CD4-positive, CD25-positive, alpha-beta regulatory T cell (primary cell): ENCODE measurements at regions not wholly inside any gene's neighbourhood (a gene's known extent, or its start where the extent isn't known, plus 50 kb on each side); places are given as distances from the start of the nearest gene placed in this dataset.

Experiments used
- ATAC-seq, 2 donors: fragments of 150-1000 bp; cut with Tn5 transposase; one replicate each; pipeline ENCODE4 v1.10.0; 2021; ENCODE audit warnings: low read depth in 2 of 2, moderate number of reproducible peaks in 2 of 2, moderate library complexity in 1 of 2
- DNase-seq, 3 donors: peaks; one replicate each; pipeline versions ENCODE4 v3.0.0 to v3.0.0-alpha.2; 2012 to 2022; ENCODE audit warnings: mixed read lengths in 1 of 3
- H3K27ac ChIP-seq: one replicate; pipeline ENCODE4 v1.7.0; 2013; ENCODE audit warnings: mild to moderate bottlenecking, low read length; ENCODE audit not compliant: insufficient read depth, poor library complexity, severe bottlenecking
- H3K27me3 ChIP-seq: one replicate; pipeline ENCODE4 v1.7.0; 2013; ENCODE audit warnings: low read length; ENCODE audit not compliant: control insufficient read depth, insufficient read depth
- H3K36me3 ChIP-seq: one replicate; pipeline ENCODE4 v1.7.0; 2013; ENCODE audit warnings: mild to moderate bottlenecking, low read length, moderate library complexity; ENCODE audit not compliant: control insufficient read depth, insufficient read depth
- H3K4me1 ChIP-seq: 2 replicates; pipeline ENCODE4 v1.7.0; 2013; ENCODE audit warnings: mild to moderate bottlenecking, low read length; ENCODE audit not compliant: insufficient read depth, control insufficient read depth, poor library complexity, severe bottlenecking
- H3K4me3 ChIP-seq: one replicate; pipeline ENCODE4 v1.7.0; 2013; ENCODE audit warnings: low read depth, mild to moderate bottlenecking, low read length, moderate library complexity
- H3K9me3 ChIP-seq, 2 experiments: 1 replicate in 1 of 2; 2 replicates in 1 of 2; pipeline ENCODE4 v1.7.0; 2013; ENCODE audit warnings: low read length in 2 of 2, mild to moderate bottlenecking in 1 of 2, moderate library complexity in 1 of 2; ENCODE audit not compliant: control insufficient read depth in 2 of 2
- H3K27ac Mint-ChIP-seq, 3 donors: one replicate each; pipeline ENCODE4 v1.8.0; 2020 to 2022; ENCODE audit warnings: mild to moderate bottlenecking in 3 of 3, mixed read lengths in 3 of 3, moderate library complexity in 2 of 3
- H3K27me3 Mint-ChIP-seq: one replicate; pipeline ENCODE4 v1.8.0; 2022; ENCODE audit warnings: mild to moderate bottlenecking, mixed read lengths
- H3K36me3 Mint-ChIP-seq: one replicate; pipeline ENCODE4 v1.8.0; 2020; ENCODE audit warnings: mixed read lengths
- H3K4me1 Mint-ChIP-seq, 4 donors: one replicate each; pipeline ENCODE4 v1.8.0; 2020 to 2022; ENCODE audit warnings: mixed read lengths in 4 of 4, mild to moderate bottlenecking in 1 of 4
- H3K4me3 Mint-ChIP-seq, 4 donors: one replicate each; pipeline ENCODE4 v1.8.0; 2020 to 2022; ENCODE audit warnings: mild to moderate bottlenecking in 4 of 4, mixed read lengths in 4 of 4, moderate library complexity in 3 of 4
- H3K9me3 Mint-ChIP-seq, 7 donors: one replicate each; pipeline ENCODE4 v1.8.0; 2020 to 2022; ENCODE audit warnings: mixed read lengths in 7 of 7, mild to moderate bottlenecking in 3 of 7, moderate library complexity in 2 of 7

DNA sequence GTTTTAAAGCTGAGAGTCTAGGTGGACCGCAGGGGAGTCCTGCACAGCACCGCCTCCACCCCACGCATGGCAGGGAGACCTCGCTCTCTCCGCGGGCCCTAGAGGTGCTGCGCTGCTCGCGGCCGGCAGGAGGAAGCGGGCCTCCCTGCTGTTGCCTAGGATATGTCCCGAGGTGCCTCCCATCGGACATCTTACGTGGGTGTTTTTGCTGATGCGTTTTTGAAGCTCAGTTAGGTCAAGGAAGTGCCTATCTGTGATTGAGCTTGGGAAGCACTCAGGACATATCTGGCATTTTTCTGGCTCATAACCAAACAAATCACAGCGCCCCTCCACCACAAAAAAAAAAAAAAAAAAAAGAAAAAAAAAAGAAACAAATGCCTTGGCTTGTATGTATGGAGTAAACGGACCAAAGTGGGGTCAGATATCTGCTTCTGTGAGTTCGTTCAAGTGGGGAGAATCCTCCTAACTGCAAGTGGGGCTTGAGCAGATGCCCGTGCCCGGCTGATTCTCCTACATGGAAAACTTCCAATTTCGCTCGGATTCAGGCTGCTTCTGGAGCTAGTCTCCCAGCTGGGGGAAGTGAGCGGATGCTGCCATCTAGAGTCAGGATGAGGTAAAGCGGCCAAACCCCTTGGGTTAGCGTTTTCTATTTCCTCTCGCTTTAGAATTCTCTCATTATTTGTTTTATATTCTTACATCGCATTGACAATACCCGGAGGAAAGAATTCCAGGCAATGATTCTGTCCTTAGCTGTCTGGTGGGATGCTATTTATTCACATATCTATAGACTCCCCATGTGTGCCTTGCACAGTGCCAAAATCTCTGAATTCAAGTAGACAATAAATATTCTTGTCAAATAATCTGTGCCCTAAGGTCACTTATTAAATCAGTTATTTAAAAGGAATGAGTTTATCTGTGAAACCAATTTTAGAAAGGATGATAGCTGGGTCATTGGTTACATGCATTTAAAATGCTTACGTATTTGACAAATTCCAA lies 95.3 kb downstream of the CD8B2 start:
- peaks cover 0 to 17% (median 12%) of the 10 kb centered on the region in 4 donors for H3K4me1 Mint-ChIP-seq
- no peaks in the 10 kb centered on the region for H3K9me3 Mint-ChIP-seq
- no peak overlapping the region for H3K27ac Mint-ChIP-seq
- Histone ChIP-seq H3K4me1 (peaks cover 12% of the 10 kb centered on the region), H3K4me3 (peak overlapping the region; percentile 79), H3K9me3 (no peaks in the 10 kb centered on the region), H3K36me3 (no peaks in the 10 kb centered on the region), H3K27ac (no peak overlapping the region), H3K27me3 (peaks cover 16% of the 10 kb centered on the region)
- H3K4me3 Mint-ChIP-seq, result peak overlapping the region; percentile 51 to 92 (median 91)
- DNase-seq (peak; percentile 18 to 68 (median 59)), ATAC-seq (peak; percentile 62 to 69)
- peaks cover 60% of the 10 kb centered on the region for H3K27me3 Mint-ChIP-seq
- no peaks in the 10 kb centered on the region for H3K36me3 Mint-ChIP-seq

DNA sequence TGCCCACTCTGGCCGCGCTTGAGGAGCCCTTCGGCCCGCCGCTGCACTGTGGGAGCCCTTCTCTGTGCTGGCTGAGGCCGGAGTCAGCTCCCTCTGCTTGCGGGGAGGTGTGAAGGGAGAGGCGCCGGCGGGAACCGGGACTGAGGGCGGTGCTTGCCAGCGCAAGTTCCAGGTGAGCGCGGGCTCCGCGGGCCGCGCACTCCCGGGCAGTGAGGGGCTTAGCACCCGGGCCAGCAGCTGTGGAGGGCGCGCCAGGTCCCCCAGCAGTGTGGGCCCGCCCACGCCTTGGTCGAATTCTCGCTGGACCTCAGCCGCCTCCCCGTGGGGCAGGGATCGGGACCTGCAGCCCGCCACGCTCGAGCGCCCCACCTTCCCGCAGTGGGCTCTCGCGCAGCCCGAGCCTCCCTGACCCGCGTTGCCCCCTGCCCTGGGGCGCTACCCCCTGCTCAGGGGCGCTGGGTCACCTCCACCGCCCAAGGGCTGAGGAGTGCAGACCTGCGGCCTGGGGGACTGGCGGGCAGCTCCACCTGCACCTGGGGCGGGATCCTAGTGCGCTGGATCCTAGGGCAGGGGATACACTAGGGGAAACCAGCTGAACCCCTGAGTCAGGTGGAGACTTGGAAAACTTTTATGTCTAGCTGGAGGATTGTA lies 97.3 kb downstream of the CD8B2 start:
- DNase-seq (no peak), ATAC-seq (no peak)
- Histone ChIP-seq H3K9me3 (no peaks in the 10 kb centered on the region), H3K27ac (no peak overlapping the region), H3K36me3 (no peaks in the 10 kb centered on the region), H3K4me3 (no peak overlapping the region), H3K4me1 (peaks cover 12% of the 10 kb centered on the region), H3K27me3 (peaks cover 7% of the 10 kb centered on the region)
- Mint-ChIP-seq H3K4me1 (peaks cover 0 to 17% (median 12%) of the 10 kb centered on the region in 4 donors), H3K9me3 (no peaks in the 10 kb centered on the region), H3K27me3 (peaks cover 44% of the 10 kb centered on the region), H3K4me3 (no peak overlapping the region), H3K27ac (no peak overlapping the region), H3K36me3 (no peaks in the 10 kb centered on the region)

DNA sequence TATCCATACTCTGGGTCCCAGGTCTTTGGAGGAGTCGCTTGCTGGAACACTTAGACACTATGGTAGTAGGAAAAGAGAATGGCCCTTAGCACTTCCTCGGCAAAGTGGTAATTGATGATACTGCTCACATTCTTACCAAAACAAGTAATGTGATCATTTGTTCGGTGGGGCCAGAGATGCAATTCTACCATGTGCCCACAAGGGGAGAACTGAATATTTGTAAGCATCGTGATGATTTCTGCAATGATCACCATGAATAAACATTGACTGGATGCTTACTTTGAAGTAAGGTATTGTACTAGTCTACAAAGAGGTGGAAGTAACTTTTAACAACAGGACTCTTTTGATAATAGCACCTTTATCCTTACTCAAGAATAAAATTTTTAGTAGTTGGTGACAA lies 109.7 kb downstream of the CD8B2 start:
- H3K27me3 ChIP-seq, result peaks cover 15% of the 10 kb centered on the region
- H3K4me3 Mint-ChIP-seq, result no peak overlapping the region
- no peak overlapping the region for H3K27ac ChIP-seq
- peaks cover 9% of the 10 kb centered on the region for H3K27me3 Mint-ChIP-seq
- H3K4me1 ChIP-seq, result no peaks in the 10 kb centered on the region
- ATAC-seq (no peak), DNase-seq (peak in 1 of 3 donors; percentile 18)
- no peak overlapping the region for H3K4me3 ChIP-seq
- H3K36me3 ChIP-seq, result no peaks in the 10 kb centered on the region
- no peaks in the 10 kb centered on the region for H3K36me3 Mint-ChIP-seq
- no peak overlapping the region for H3K27ac Mint-ChIP-seq
- peaks cover 0 to 2% (median 0%) of the 10 kb centered on the region in 7 donors for H3K9me3 Mint-ChIP-seq
- no peaks in the 10 kb centered on the region for H3K9me3 ChIP-seq
- H3K4me1 Mint-ChIP-seq, result no peaks in the 10 kb centered on the region

DNA sequence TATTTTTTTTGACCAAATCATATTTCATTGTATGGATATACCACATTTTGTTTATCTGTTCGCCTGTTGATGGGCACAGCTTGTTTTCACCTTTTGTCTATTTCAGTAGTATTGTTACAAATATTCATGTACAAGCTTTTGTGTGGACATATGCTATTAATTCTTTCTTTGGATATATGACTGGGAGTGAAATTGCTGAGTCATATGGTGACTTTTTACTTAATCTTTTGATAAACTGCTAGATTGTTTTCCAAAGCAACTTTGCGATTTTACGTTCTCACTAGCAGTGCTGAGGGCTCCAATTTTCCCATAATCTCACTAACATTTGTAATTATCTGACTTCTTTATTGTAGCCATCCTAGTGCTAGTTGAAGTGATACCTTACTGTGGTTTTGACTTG lies 112.4 kb downstream of the CD8B2 start:
- Histone ChIP-seq H3K4me3 (no peak overlapping the region), H3K9me3 (no peaks in the 10 kb centered on the region), H3K27ac (no peak overlapping the region), H3K36me3 (no peaks in the 10 kb centered on the region), H3K27me3 (peaks cover 12% of the 10 kb centered on the region), H3K4me1 (no peaks in the 10 kb centered on the region)
- no peak overlapping the region for H3K4me3 Mint-ChIP-seq
- ATAC-seq (no peak), DNase-seq (no peak)
- H3K36me3 Mint-ChIP-seq, result no peaks in the 10 kb centered on the region
- H3K4me1 Mint-ChIP-seq, result no peaks in the 10 kb centered on the region
- H3K27me3 Mint-ChIP-seq, result peaks cover 9% of the 10 kb centered on the region
- no peak overlapping the region for H3K27ac Mint-ChIP-seq
- peaks cover 0 to 2% (median 0%) of the 10 kb centered on the region in 7 donors for H3K9me3 Mint-ChIP-seq

DNA sequence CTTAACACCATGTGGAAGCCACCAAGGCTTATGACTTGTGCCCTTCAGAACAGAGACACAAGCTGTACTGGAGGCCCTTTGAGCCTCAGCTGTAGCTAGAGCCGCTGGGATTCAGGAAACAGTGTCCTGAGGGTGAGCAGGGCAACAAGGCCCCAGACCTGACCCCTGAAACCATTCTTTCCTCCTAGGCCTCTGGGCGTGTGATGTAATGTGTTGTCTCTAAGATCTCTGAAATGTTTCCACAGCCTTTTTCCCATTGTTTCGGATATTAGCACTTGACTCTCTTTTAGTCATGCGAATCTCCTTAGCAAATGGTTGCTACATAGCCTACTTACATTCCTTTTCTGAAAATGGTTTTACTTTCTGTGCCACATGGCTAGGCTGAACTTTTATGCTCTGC lies 114.9 kb downstream of the CD8B2 start:
- peaks cover 12% of the 10 kb centered on the region for H3K27me3 ChIP-seq
- H3K36me3 ChIP-seq, result no peaks in the 10 kb centered on the region
- no peak for DNase-seq
- H3K27ac Mint-ChIP-seq, result no peak overlapping the region
- ATAC-seq, result no peak
- no peaks in the 10 kb centered on the region for H3K4me1 ChIP-seq
- no peaks in the 10 kb centered on the region for H3K9me3 ChIP-seq
- H3K4me3 Mint-ChIP-seq, result no peak overlapping the region
- H3K9me3 Mint-ChIP-seq, result peaks cover 0 to 3% (median 0%) of the 10 kb centered on the region in 7 donors
- no peak overlapping the region for H3K4me3 ChIP-seq
- peaks cover 8% of the 10 kb centered on the region for H3K27me3 Mint-ChIP-seq
- H3K36me3 Mint-ChIP-seq, result no peaks in the 10 kb centered on the region
- no peaks in the 10 kb centered on the region for H3K4me1 Mint-ChIP-seq
- no peak overlapping the region for H3K27ac ChIP-seq

DNA sequence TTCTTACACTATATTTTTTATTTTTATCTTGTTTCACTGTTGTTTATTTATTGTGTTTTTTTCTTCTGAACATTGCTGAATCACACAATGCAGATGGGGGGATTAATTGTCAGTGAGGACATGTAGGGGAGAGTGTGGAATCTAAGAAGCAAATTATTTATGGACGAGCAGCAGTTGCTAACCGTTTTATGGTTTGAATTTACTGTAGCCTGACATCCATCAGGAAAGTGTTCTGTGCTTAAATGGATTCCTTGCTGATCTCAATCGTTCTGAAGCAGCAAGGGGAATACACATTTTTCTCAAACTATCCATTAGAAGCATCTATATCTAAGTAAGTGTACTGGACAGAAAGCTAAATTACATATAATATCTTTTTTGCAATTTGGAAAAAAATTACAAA lies 119.5 kb downstream of the CD8B2 start:
- Histone ChIP-seq H3K27me3 (peaks cover 11% of the 10 kb centered on the region), H3K4me3 (no peak overlapping the region), H3K4me1 (no peaks in the 10 kb centered on the region), H3K36me3 (no peaks in the 10 kb centered on the region), H3K27ac (no peak overlapping the region), H3K9me3 (no peaks in the 10 kb centered on the region)
- H3K27me3 Mint-ChIP-seq, result peaks cover 20% of the 10 kb centered on the region
- no peaks in the 10 kb centered on the region for H3K4me1 Mint-ChIP-seq
- H3K27ac Mint-ChIP-seq, result no peak overlapping the region
- H3K36me3 Mint-ChIP-seq, result no peaks in the 10 kb centered on the region
- ATAC-seq (no peak), DNase-seq (no peak)
- no peak overlapping the region for H3K4me3 Mint-ChIP-seq
- H3K9me3 Mint-ChIP-seq, result peaks cover 0 to 4% (median 0%) of the 10 kb centered on the region in 7 donors

DNA sequence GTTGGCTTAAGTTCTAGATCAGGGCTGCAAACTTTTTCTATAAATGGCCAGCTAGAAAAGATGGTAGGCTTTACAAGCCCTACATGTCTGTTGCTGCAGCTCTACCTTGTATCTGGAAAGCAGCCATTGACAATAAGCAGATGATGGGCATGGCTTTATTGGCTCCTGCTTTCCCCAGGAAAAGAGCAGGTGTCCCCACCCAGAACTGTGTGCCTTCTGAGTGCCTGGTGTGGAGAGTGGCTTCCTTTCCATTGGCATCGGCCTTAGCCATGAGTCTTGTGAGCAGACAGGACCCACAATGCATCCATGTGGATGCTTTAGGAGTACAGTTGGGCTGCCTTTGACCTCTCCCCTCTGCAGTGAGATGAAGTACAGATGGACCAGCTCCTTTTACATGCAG lies 120.2 kb downstream of the CD8B2 start:
- Mint-ChIP-seq H3K27ac (no peak overlapping the region), H3K9me3 (peaks cover 0 to 4% (median 0%) of the 10 kb centered on the region in 7 donors), H3K27me3 (peaks cover 22% of the 10 kb centered on the region), H3K4me1 (no peaks in the 10 kb centered on the region), H3K4me3 (no peak overlapping the region), H3K36me3 (no peaks in the 10 kb centered on the region)
- H3K4me1 ChIP-seq, result no peaks in the 10 kb centered on the region
- H3K27me3 ChIP-seq, result peaks cover 8% of the 10 kb centered on the region
- ATAC-seq (no peak), DNase-seq (no peak)
- no peaks in the 10 kb centered on the region for H3K36me3 ChIP-seq
- no peak overlapping the region for H3K27ac ChIP-seq
- H3K9me3 ChIP-seq, result peaks cover 0 to under 1% of the 10 kb centered on the region in 2 experiments
- H3K4me3 ChIP-seq, result no peak overlapping the region
